HT-29 (cell line): ENCODE measurements at regions not wholly inside any gene's neighbourhood (a gene's known extent, or its start where the extent isn't known, plus 50 kb on each side); places are given as distances from the start of the nearest gene placed in this dataset.

Experiments
- DNase-seq: peaks from one replicate; pipeline ENCODE4 v3.0.0-alpha.2; 2015; ENCODE audit warnings: low spot score

GRCh38 chr10:125514206-125515162 is 168.5 kb downstream of the TEX36 start:
- no peak for DNase-seq

GRCh38 chr10:125513429-125514182 is 169.4 kb downstream of the TEX36 start:
- DNase-seq, result no peak

GRCh38 chr10:125510998-125511397 is 172.0 kb downstream of the TEX36 start:
- no peak for DNase-seq

- DNase-seq, result no peak
These were observed 177.3 kb downstream of the TEX36 start for GRCh38 chr10:125505648-125506047.

GRCh38 chr10:125502276-125502675 is 180.7 kb downstream of the TEX36 start:
- DNase-seq, result no peak

- no peak for DNase-seq
These were observed 187.6 kb downstream of the TEX36 start for GRCh38 chr10:125495386-125495785.

- no peak for DNase-seq
These were observed 188.2 kb downstream of the TEX36 start for GRCh38 chr10:125494651-125495239.

- no peak for DNase-seq
These were observed 191.6 kb downstream of the TEX36 start for GRCh38 chr10:125491381-125491780.

GRCh38 chr10:125489731-125490130 is 193.2 kb downstream of the TEX36 start:
- no peak for DNase-seq

GRCh38 chr10:125485665-125486064 is 197.3 kb downstream of the TEX36 start:
- DNase-seq, result no peak

GRCh38 chr10:125484035-125484732 is 198.8 kb downstream of the TEX36 start:
- DNase-seq, result no peak

- DNase-seq, result no peak
These were observed 200.3 kb downstream of the TEX36 start for GRCh38 chr10:125482637-125483036.

- DNase-seq, result no peak
These were observed 200.9 kb downstream of the TEX36 start for GRCh38 chr10:125482108-125482507.

GRCh38 chr10:125479059-125479458 is 203.9 kb downstream of the TEX36 start:
- DNase-seq, result no peak

- DNase-seq, result no peak
These were observed 207.1 kb downstream of the TEX36 start for GRCh38 chr10:125475815-125476214.

- no peak for DNase-seq
These were observed 209.7 kb downstream of the TEX36 start for GRCh38 chr10:125473143-125473793.

- DNase-seq, result no peak
These were observed 210.9 kb downstream of the TEX36 start for GRCh38 chr10:125472010-125472607.

- no peak for DNase-seq
These were observed 214.7 kb downstream of the TEX36 start for GRCh38 chr10:125468278-125468677.

GRCh38 chr10:125466685-125467084 is 216.3 kb downstream of the TEX36 start:
- no peak for DNase-seq

- DNase-seq, result no peak
These were observed 220.1 kb downstream of the TEX36 start for GRCh38 chr10:125462845-125463244.

GRCh38 chr10:125460326-125460725 is 222.6 kb downstream of the TEX36 start:
- DNase-seq, result no peak
